Lower leg skin (tissue), 4 donors: ENCODE measurements at regions not wholly inside any gene's neighbourhood (a gene's known extent, or its start where the extent isn't known, plus 50 kb on each side); places are given as distances from the start of the nearest gene placed in this dataset.

Experiments used
- DNase-seq, 2 donors: peaks; one replicate each; pipeline ENCODE4 v3.0.0-alpha.2; 2019; ENCODE audit warnings: low spot score in 2 of 2
- H3K4me3 ChIP-seq: fragments of 200-600 bp; sonication (generic); 2 replicates; pipeline ENCODE4 v1.5.1; 2017; ENCODE audit warnings: mild to moderate bottlenecking, low read depth; ENCODE audit not compliant: poor library complexity, severe bottlenecking
- CTCF ChIP-seq, 3 donors: fragments of 450-650 bp; IDR thresholded peaks; one replicate each; pipeline ENCODE4 v1.5.1; 2016; ENCODE audit warnings: antibody characterized with exemption in 3 of 3, mild to moderate bottlenecking in 3 of 3, moderate library complexity in 2 of 3
- POLR2A ChIP-seq, 2 donors: fragments of 450-650 bp; IDR thresholded peaks; one replicate each; pipeline ENCODE4 v1.6.1; 2016 to 2017; ENCODE audit warnings: antibody characterized with exemption in 2 of 2, mild to moderate bottlenecking in 1 of 2, moderate library complexity in 1 of 2
- WGBS, 2 donors: methylation state at CpG; one replicate each; pipeline ENCODE4 v1.1.5; 2018; 5-methylcytosine and 5-hydroxymethylcytosine counted together
- intact Hi-C: fragments of 100-400 bp; cut with DNase I; formaldehyde crosslinking; loops from one replicate; pipeline ENCODE4 v1.15.0; 2023; ENCODE audit warnings: low total_unique reads

- DNase-seq, result no peak
- intact Hi-C loops, result no loop called here
- TF ChIP-seq CTCF (IDR thresholded peaks at IDR 0.05), result no peak
- TF ChIP-seq POLR2A (IDR thresholded peaks at IDR 0.05), result no peak
- no peak overlapping the region for H3K4me3 ChIP-seq
These were observed 1540.6 kb upstream of the GBE1 start for GRCh38 chr3:83302091-83302490.

DNA sequence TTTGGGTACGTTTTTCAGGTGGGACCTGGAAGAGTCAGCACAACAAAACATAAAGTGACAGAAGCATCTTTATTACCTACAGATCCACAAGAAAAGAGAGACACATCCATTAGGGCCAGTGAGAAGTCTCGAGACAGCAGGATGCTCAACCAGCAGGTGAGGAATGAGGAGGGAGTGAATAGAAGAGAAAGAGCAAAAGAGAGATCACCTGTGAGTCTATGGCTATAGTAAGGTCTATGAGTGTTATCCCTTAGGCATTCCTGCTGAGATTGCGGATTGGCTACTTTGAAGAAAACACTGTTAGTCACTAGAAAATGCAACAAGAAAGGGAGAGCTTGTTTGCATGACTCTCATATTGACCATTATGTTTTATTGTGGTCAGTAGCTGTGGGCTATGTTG is 1556.2 kb upstream of the GBE1 start:
- no peak overlapping the region for H3K4me3 ChIP-seq
- intact Hi-C loops, result no loop called here
- 61 to 77% methylated on average over 3 of the region's 3 CpGs for WGBS, 2 donors
- TF ChIP-seq CTCF (IDR thresholded peaks at IDR 0.05) (no peak), POLR2A (IDR thresholded peaks at IDR 0.05) (no peak)
- no peak for DNase-seq

DNA sequence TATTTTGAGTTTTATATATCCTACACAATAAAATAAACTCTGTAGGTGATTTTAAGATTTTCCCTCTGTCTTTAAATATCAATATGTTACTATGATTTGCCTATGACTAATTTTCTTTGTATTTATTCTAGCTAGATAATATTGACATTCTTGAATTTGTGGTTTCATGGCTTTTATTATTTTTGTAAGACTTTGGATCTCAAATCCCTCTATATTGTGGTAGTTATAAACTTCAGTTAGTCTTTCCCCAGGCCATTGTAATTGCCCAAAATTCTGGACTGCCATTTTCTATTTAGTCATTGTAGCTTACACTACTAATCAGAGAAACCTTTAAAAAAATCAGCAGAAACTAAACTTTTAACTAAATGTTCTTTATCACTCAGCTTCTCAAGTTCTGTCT is 1559.3 kb upstream of the GBE1 start:
- DNase-seq, result no peak
- intact Hi-C loops, result no loop called here
- TF ChIP-seq POLR2A (IDR thresholded peaks at IDR 0.05), result no peak
- TF ChIP-seq CTCF (IDR thresholded peaks at IDR 0.05), result no peak
- no peak overlapping the region for H3K4me3 ChIP-seq

- 69 to 70% methylated on average over 1 of the region's 1 CpG for WGBS, 2 donors
- intact Hi-C loops, result no loop called here
- H3K4me3 ChIP-seq, result no peak overlapping the region
- no peak for TF ChIP-seq POLR2A (IDR thresholded peaks at IDR 0.05)
- TF ChIP-seq CTCF (IDR thresholded peaks at IDR 0.05), result no peak
- no peak for DNase-seq
These were observed 1560.0 kb upstream of the GBE1 start for GRCh38 chr3:83321457-83321856.

- TF ChIP-seq CTCF (IDR thresholded peaks at IDR 0.05), result no peak
- TF ChIP-seq POLR2A (IDR thresholded peaks at IDR 0.05), result no peak
- intact Hi-C loops, result no loop called here
- no peak for DNase-seq
- no peak overlapping the region for H3K4me3 ChIP-seq
- WGBS, 2 donors, result 74 to 75% methylated on average over 1 of the region's 1 CpG
These were observed 1560.4 kb upstream of the GBE1 start for GRCh38 chr3:83321891-83322290.

- intact Hi-C loops, result no loop called here
- WGBS, 2 donors, result 74 to 84% methylated on average over 2 of the region's 2 CpGs
- DNase-seq, result no peak
- H3K4me3 ChIP-seq, result no peak overlapping the region
- TF ChIP-seq POLR2A (IDR thresholded peaks at IDR 0.05) (no peak), CTCF (IDR thresholded peaks at IDR 0.05) (no peak)
These were observed 1592.8 kb upstream of the GBE1 start for GRCh38 chr3:83354205-83354604.
